Islet precursor cell (in vitro differentiated cells): ENCODE measurements at regions not wholly inside any gene's neighbourhood (a gene's known extent, or its start where the extent isn't known, plus 50 kb on each side); places are given as distances from the start of the nearest gene placed in this dataset.
"Not testable (repeated sequence)": the region's sequence is repeated elsewhere in the genome, so short reads cannot be mapped to it uniquely, and the experiment has no call there.

ENCODE experiments used
- DNase-seq: peaks from one replicate; pipeline ENCODE4 v3.0.0-alpha.2; 2018

GRCh38 chr6:121698617-121699016, 263.2 kb downstream of the GJA1 start:
- DNase-seq, result no peak

- DNase-seq, result not testable (repeated sequence)
These were observed 267.7 kb downstream of the GJA1 start for GRCh38 chr6:121703129-121703528.

- no peak for DNase-seq
These were observed 276.0 kb downstream of the GJA1 start for GRCh38 chr6:121711472-121711871.

GRCh38 chr6:121717686-121718085, 282.2 kb downstream of the GJA1 start:
- no peak for DNase-seq

- DNase-seq, result not testable (repeated sequence)
These were observed 285.4 kb downstream of the GJA1 start for GRCh38 chr6:121720867-121721266.

GRCh38 chr6:121723623-121724022, 288.2 kb downstream of the GJA1 start:
- DNase-seq, result no peak

- DNase-seq, result no peak
These were observed 289.1 kb downstream of the GJA1 start for GRCh38 chr6:121724576-121724975.

- DNase-seq, result no peak
These were observed 291.1 kb downstream of the GJA1 start for GRCh38 chr6:121726596-121726995.

- DNase-seq, result peak; percentile 65
These were observed 295.2 kb downstream of the GJA1 start for GRCh38 chr6:121730616-121731015.

GRCh38 chr6:121731381-121731780, 295.9 kb downstream of the GJA1 start:
- DNase-seq, result no peak

GRCh38 chr6:121732641-121733040, 297.2 kb downstream of the GJA1 start:
- no peak for DNase-seq

GRCh38 chr6:121733234-121733633, 297.8 kb downstream of the GJA1 start:
- no peak for DNase-seq

- not testable (repeated sequence) for DNase-seq
These were observed 304.7 kb downstream of the GJA1 start for GRCh38 chr6:121740188-121740587.

- no peak for DNase-seq
These were observed 308.2 kb downstream of the GJA1 start for GRCh38 chr6:121743691-121744090.

GRCh38 chr6:121748376-121748775, 312.9 kb downstream of the GJA1 start:
- peak; percentile 48 for DNase-seq

- peak; percentile 53 for DNase-seq
These were observed 313.4 kb downstream of the GJA1 start for GRCh38 chr6:121748850-121749249.

GRCh38 chr6:121755485-121755884, 320.0 kb downstream of the GJA1 start:
- DNase-seq, result no peak

GRCh38 chr6:121756666-121757065, 321.2 kb downstream of the GJA1 start:
- no peak for DNase-seq

GRCh38 chr6:121759370-121759769, 323.9 kb downstream of the GJA1 start:
- no peak for DNase-seq

GRCh38 chr6:121760191-121760590, 324.7 kb downstream of the GJA1 start:
- DNase-seq, result no peak

GRCh38 chr6:121760745-121761144, 325.3 kb downstream of the GJA1 start:
- peak; percentile 54 for DNase-seq

- DNase-seq, result no peak
These were observed 329.0 kb downstream of the GJA1 start for GRCh38 chr6:121764493-121764892.

GRCh38 chr6:121765060-121765459, 329.6 kb downstream of the GJA1 start:
- DNase-seq, result peak; percentile 57

GRCh38 chr6:121767211-121767610, 331.8 kb downstream of the GJA1 start:
- no peak for DNase-seq

- no peak for DNase-seq
These were observed 335.5 kb downstream of the GJA1 start for GRCh38 chr6:121770943-121771342.
